T47D (cell line): ENCODE measurements at regions not wholly inside any gene's neighbourhood (a gene's known extent, or its start where the extent isn't known, plus 50 kb on each side); places are given as distances from the start of the nearest gene placed in this dataset.

Source experiments
- DNase-seq, 2 experiments: peaks; one replicate each; pipeline versions ENCODE4 v3.0.0 to v3.0.0-alpha.2; 2011 to 2012; ENCODE audit warnings: low read depth in 1 of 2, low spot score in 1 of 2
- JUND ChIP-seq: IDR thresholded peaks from 2 replicates; pipeline ENCODE4 v1.6.1; 2012; ENCODE audit warnings: low read depth
- in situ Hi-C: cut with HindIII; loops from 2 replicates; pipeline ENCODE4 v1.10.0; 2016; ENCODE audit warnings: low sequenced_read_pairs, low pct_unique_long_range_greater_than_20kb

- no peak for DNase-seq
- TF ChIP-seq JUND = no peak
- in situ Hi-C loops = no loop called here
Observed at GRCh38 chr4:10963958-10964703, 279.6 kb upstream of the CLNK start.

DNA sequence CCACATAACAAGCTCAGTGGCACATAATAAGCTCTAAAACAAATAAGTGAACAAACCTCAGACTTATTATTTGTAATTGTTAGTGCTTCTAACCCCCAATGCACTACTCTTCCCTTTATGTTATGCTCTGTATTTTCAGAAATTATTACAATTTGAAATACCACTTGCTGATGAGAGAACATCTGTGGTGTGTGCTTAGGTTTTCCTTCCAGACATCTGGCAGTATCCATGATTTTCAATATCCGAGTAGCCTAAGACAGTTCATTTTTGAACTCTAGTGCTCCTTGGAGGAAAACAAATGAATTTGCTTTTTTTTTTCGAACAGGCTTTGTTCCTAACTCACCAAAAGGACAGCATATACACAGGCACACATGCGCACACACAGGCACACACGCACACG lies 278.7 kb upstream of the CLNK start:
- DNase-seq = no peak
- no peak for TF ChIP-seq JUND
- in situ Hi-C loops = no loop called here

DNA sequence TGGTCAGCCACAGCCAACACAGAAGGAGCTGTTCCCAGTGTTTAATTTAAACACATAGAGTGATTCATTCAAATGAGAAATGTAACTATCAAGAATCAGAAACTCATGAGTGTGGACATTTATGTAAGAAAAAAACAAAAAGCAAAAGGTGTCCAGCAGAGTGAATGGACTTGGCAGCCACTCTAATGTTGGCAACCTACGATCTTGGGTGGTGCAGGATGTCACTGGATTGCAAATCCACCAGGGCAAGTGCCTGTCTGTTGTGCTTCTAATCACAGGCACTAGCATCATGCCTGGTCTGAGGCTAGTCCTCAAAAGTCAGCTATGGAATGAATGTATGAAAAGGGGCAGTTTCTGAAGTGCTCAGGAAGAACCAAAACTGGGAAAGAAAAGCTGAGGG lies 277.7 kb upstream of the CLNK start:
- in situ Hi-C loops = no loop called here
- DNase-seq = no peak
- no peak for TF ChIP-seq JUND

GRCh38 chr4:10960389-10960788 lies 275.8 kb upstream of the CLNK start:
- in situ Hi-C loops = no loop called here

DNA sequence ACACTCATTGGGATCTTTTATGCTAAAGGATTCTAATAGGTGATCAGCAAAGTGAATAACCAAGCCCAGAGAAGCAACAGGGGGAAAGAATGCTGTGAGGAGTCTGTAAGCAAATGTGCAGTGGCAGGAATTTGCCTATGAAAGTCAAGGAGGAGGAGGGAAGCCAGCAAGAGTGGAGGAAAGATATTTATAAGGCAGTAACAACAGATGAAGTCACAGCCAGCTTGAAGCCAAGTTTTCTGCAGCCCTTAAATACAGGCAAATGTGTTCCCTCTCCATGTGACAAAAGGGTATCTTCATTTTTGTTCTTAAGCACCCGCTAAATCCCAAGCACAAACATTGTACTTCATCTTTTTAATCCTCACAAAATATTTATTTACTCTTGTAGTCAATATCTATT lies 275.0 kb upstream of the CLNK start:
- DNase-seq = no peak
- in situ Hi-C loops = no loop called here
- TF ChIP-seq JUND = no peak

More at GRCh38 chr4:10960389-10960788, 275.8 kb upstream of the CLNK start:
- DNase-seq = no peak
- no peak for TF ChIP-seq JUND

- TF ChIP-seq JUND = no peak
- DNase-seq = no peak
- in situ Hi-C loops = no loop called here
Observed at GRCh38 chr4:10958226-10958856, 273.8 kb upstream of the CLNK start.

GRCh38 chr4:10951306-10951705 lies 266.7 kb upstream of the CLNK start:
- TF ChIP-seq JUND = no peak
- no peak for DNase-seq
- in situ Hi-C loops = no loop called here

GRCh38 chr4:10949039-10949733 lies 264.6 kb upstream of the CLNK start:
- DNase-seq = no peak
- no peak for TF ChIP-seq JUND
- in situ Hi-C loops = no loop called here

DNA sequence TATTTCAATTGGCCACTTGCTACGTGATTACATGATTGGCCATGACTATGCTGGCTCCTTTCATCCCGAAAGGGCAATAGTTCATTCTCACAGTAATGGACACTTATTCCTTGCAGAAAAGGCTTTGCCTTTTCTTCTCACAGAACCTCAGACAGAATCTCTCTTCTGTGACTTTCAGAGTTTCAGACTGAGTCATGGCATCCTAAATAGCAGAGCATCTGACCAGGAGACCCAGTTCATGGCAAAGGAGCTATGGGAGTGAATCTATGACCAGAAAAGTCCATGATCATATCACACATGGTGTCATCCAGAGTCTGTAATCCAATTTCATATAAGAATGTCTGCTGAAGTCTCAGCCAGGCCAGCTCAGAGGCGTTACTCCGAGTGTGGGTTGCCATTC lies 263.3 kb upstream of the CLNK start:
- no peak for TF ChIP-seq JUND
- DNase-seq = no peak
- in situ Hi-C loops = no loop called here

- TF ChIP-seq JUND = no peak
- in situ Hi-C loops = no loop called here
- DNase-seq = no peak
Observed at GRCh38 chr4:10944321-10944720, 259.8 kb upstream of the CLNK start.

DNA sequence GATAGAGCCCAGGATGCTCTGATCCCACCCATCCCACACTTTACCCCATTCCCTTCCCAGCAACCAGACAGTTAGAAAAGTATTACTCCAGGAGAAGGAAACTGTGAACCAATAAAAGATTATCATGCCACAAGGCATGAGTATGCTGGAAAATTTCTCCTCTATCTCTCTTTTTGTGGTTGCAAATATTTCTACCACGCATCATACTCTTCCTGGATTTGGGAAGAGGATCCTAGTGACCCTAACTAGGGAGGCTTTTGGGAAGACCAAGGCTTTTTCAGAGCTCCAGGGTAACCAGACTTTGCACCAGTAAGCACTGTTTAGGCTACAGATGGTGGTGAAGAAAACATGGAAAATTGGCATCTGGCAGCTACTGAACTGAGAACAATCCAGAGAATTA lies 257.6 kb upstream of the CLNK start:
- no peak for DNase-seq
- in situ Hi-C loops = no loop called here
- no peak for TF ChIP-seq JUND

- no peak for TF ChIP-seq JUND
- in situ Hi-C loops = no loop called here
- DNase-seq = no peak
Observed at GRCh38 chr4:10929818-10930217, 245.2 kb upstream of the CLNK start.

GRCh38 chr4:10925996-10926395 lies 241.4 kb upstream of the CLNK start:
- in situ Hi-C loops = no loop called here
- no peak for DNase-seq
- TF ChIP-seq JUND = no peak

DNA sequence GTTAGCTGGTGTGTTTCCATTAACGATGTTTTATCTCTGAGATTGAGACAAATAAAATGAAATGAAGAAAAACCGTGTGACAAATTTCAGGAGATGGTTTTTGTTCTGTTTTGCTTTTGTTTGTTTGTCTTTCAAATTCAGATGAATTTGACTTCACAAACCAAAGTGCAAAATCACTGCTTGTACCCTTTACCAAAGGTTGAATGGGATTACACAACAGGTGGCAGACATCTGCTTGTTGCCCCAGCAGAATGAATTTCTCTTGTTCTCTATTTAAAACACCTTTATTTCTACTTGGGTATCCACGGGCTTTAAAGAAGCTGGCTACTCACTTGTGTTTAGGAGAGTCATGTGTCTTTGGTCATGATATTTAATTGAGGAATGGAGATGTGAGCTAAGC lies 239.7 kb upstream of the CLNK start:
- no peak for DNase-seq
- TF ChIP-seq JUND = no peak
- in situ Hi-C loops = no loop called here
